ENCODE measurements at regions not wholly inside any gene's neighbourhood (a gene's known extent, or its start where the extent isn't known, plus 50 kb on each side); places are given as distances from the start of the nearest gene placed in this dataset.

GRCh38 chrX:40478474-40479065, 102.2 kb upstream of the ATP6AP2 start:
- Histone ChIP-seq H3K9me3 (no peaks in the 10 kb centered on the region), H3K4me3 (no peak overlapping the region), H3K27ac (no peak overlapping the region), H3K27me3 (peaks cover 0 to 5% of the 10 kb centered on the region in 2 donors), H3K36me3 (no peaks in the 10 kb centered on the region), H3K4me1 (no peaks in the 10 kb centered on the region)
- no peak for DNase-seq
- no peak for TF ChIP-seq CTCF (IDR thresholded peaks at IDR 0.05)
- TF ChIP-seq POLR2A (IDR thresholded peaks at IDR 0.05), result no peak
- intact Hi-C loops (cut with DNase I; ENCODE audit: low total_unique reads), result no loop called here

- H3K4me1 ChIP-seq, result no peaks in the 10 kb centered on the region
- TF ChIP-seq POLR2A (IDR thresholded peaks at IDR 0.05) (no peak), CTCF (IDR thresholded peaks at IDR 0.05) (no peak)
- intact Hi-C loops (cut with DNase I; ENCODE audit: low total_unique reads), result no loop called here
- no peak overlapping the region for H3K4me3 ChIP-seq
- H3K36me3 ChIP-seq, result no peaks in the 10 kb centered on the region
- DNase-seq, result no peak
- no peaks in the 10 kb centered on the region for H3K9me3 ChIP-seq
- no peak overlapping the region for H3K27ac ChIP-seq
- peaks cover 0 to 5% of the 10 kb centered on the region in 2 donors for H3K27me3 ChIP-seq
Measured at GRCh38 chrX:40476958-40477357, 103.8 kb upstream of the ATP6AP2 start.

- intact Hi-C loops (cut with DNase I; ENCODE audit: low total_unique reads), result no loop called here
- peaks cover 0 to 5% of the 10 kb centered on the region in 2 donors for H3K27me3 ChIP-seq
- no peak for TF ChIP-seq CTCF (IDR thresholded peaks at IDR 0.05)
- TF ChIP-seq POLR2A (IDR thresholded peaks at IDR 0.05), result no peak
Measured at GRCh38 chrX:40474645-40475044, 106.1 kb upstream of the ATP6AP2 start.

GRCh38 chrX:40474205-40474626, 106.6 kb upstream of the ATP6AP2 start:
- peak; percentile 20 to 29 for DNase-seq
- no peak for TF ChIP-seq POLR2A (IDR thresholded peaks at IDR 0.05)
- TF ChIP-seq CTCF (IDR thresholded peaks at IDR 0.05), result no peak
- H3K36me3 ChIP-seq, result no peaks in the 10 kb centered on the region
- H3K27me3 ChIP-seq, result peaks cover 0 to 5% of the 10 kb centered on the region in 2 donors
- H3K4me3 ChIP-seq, result no peak overlapping the region
- H3K27ac ChIP-seq, result peak overlapping the region in 1 of 2 donors; percentile 28
- H3K4me1 ChIP-seq, result no peaks in the 10 kb centered on the region
- H3K9me3 ChIP-seq, result no peaks in the 10 kb centered on the region
- intact Hi-C loops (cut with DNase I; ENCODE audit: low total_unique reads), result no loop called here

More at GRCh38 chrX:40474645-40475044, 106.1 kb upstream of the ATP6AP2 start:
- DNase-seq, result no peak
- H3K36me3 ChIP-seq, result no peaks in the 10 kb centered on the region
- peak overlapping the region in 1 of 2 donors; percentile 28 for H3K27ac ChIP-seq
- H3K4me3 ChIP-seq, result no peak overlapping the region
- H3K4me1 ChIP-seq, result no peaks in the 10 kb centered on the region
- H3K9me3 ChIP-seq, result no peaks in the 10 kb centered on the region

- no peaks in the 10 kb centered on the region for H3K9me3 ChIP-seq
- no peak for TF ChIP-seq CTCF (IDR thresholded peaks at IDR 0.05)
- TF ChIP-seq POLR2A (IDR thresholded peaks at IDR 0.05), result no peak
- H3K36me3 ChIP-seq, result no peaks in the 10 kb centered on the region
- H3K27ac ChIP-seq, result peak overlapping the region in 1 of 2 donors; percentile 28
- H3K27me3 ChIP-seq, result peaks cover 0 to 5% of the 10 kb centered on the region in 2 donors
- no peak for DNase-seq
- H3K4me3 ChIP-seq, result no peak overlapping the region
- no peaks in the 10 kb centered on the region for H3K4me1 ChIP-seq
- intact Hi-C loops (cut with DNase I; ENCODE audit: low total_unique reads), result no loop called here
Measured at GRCh38 chrX:40473460-40474204, 107.1 kb upstream of the ATP6AP2 start.

Measured in uterus (tissue), 3 donors.